ENCODE measurements at regions not wholly inside any gene's neighbourhood (a gene's known extent, or its start where the extent isn't known, plus 50 kb on each side); places are given as distances from the start of the nearest gene placed in this dataset.

DNA sequence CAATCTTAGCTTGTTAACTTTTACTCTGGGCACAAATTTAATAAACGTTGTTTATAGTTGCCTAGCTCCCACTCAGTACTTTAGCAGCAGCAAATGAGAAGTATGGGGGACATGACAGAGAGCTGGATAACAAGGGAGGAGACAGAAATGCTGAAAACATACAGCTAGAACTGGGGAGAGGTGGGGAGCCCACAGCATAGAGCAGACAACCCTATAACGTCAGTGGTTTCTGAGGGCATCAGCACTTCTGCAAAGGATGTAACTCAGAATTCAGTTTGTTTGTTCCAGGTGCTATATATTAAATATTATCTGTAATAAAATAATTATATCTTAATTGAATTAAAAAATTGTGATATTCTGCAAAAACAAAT, 1098.7 kb upstream of the FANCL start (continued):
- TF ChIP-seq, protein P1, sequence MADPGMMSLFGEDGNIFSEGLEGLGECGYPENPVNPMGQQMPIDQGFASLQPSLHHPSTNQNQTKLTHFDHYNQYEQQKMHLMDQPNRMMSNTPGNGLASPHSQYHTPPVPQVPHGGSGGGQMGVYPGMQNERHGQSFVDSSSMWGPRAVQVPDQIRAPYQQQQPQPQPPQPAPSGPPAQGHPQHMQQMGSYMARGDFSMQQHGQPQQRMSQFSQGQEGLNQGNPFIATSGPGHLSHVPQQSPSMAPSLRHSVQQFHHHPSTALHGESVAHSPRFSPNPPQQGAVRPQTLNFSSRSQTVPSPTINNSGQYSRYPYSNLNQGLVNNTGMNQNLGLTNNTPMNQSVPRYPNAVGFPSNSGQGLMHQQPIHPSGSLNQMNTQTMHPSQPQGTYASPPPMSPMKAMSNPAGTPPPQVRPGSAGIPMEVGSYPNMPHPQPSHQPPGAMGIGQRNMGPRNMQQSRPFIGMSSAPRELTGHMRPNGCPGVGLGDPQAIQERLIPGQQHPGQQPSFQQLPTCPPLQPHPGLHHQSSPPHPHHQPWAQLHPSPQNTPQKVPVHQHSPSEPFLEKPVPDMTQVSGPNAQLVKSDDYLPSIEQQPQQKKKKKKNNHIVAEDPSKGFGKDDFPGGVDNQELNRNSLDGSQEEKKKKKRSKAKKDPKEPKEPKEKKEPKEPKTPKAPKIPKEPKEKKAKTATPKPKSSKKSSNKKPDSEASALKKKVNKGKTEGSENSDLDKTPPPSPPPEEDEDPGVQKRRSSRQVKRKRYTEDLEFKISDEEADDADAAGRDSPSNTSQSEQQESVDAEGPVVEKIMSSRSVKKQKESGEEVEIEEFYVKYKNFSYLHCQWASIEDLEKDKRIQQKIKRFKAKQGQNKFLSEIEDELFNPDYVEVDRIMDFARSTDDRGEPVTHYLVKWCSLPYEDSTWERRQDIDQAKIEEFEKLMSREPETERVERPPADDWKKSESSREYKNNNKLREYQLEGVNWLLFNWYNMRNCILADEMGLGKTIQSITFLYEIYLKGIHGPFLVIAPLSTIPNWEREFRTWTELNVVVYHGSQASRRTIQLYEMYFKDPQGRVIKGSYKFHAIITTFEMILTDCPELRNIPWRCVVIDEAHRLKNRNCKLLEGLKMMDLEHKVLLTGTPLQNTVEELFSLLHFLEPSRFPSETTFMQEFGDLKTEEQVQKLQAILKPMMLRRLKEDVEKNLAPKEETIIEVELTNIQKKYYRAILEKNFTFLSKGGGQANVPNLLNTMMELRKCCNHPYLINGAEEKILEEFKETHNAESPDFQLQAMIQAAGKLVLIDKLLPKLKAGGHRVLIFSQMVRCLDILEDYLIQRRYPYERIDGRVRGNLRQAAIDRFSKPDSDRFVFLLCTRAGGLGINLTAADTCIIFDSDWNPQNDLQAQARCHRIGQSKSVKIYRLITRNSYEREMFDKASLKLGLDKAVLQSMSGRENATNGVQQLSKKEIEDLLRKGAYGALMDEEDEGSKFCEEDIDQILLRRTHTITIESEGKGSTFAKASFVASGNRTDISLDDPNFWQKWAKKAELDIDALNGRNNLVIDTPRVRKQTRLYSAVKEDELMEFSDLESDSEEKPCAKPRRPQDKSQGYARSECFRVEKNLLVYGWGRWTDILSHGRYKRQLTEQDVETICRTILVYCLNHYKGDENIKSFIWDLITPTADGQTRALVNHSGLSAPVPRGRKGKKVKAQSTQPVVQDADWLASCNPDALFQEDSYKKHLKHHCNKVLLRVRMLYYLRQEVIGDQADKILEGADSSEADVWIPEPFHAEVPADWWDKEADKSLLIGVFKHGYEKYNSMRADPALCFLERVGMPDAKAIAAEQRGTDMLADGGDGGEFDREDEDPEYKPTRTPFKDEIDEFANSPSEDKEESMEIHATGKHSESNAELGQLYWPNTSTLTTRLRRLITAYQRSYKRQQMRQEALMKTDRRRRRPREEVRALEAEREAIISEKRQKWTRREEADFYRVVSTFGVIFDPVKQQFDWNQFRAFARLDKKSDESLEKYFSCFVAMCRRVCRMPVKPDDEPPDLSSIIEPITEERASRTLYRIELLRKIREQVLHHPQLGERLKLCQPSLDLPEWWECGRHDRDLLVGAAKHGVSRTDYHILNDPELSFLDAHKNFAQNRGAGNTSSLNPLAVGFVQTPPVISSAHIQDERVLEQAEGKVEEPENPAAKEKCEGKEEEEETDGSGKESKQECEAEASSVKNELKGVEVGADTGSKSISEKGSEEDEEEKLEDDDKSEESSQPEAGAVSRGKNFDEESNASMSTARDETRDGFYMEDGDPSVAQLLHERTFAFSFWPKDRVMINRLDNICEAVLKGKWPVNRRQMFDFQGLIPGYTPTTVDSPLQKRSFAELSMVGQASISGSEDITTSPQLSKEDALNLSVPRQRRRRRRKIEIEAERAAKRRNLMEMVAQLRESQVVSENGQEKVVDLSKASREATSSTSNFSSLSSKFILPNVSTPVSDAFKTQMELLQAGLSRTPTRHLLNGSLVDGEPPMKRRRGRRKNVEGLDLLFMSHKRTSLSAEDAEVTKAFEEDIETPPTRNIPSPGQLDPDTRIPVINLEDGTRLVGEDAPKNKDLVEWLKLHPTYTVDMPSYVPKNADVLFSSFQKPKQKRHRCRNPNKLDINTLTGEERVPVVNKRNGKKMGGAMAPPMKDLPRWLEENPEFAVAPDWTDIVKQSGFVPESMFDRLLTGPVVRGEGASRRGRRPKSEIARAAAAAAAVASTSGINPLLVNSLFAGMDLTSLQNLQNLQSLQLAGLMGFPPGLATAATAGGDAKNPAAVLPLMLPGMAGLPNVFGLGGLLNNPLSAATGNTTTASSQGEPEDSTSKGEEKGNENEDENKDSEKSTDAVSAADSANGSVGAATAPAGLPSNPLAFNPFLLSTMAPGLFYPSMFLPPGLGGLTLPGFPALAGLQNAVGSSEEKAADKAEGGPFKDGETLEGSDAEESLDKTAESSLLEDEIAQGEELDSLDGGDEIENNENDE (IDR thresholded peaks at IDR 0.05; ENCODE audit: insufficient replicate concordance, low read length): no peak
- TF ChIP-seq SP1 (IDR thresholded peaks at IDR 0.05; ENCODE audit: low read depth, low read length) (no peak), SP2 (IDR thresholded peaks at IDR 0.05; ENCODE audit: low read length) (no peak), FOSL1 (IDR thresholded peaks at IDR 0.05; ENCODE audit: insufficient read depth, low read depth, low read length) (no peak), POLR2AphosphoS5 (IDR thresholded peaks at IDR 0.05; ENCODE audit: low read depth, low read length) (no peak)
